NOMO-1 treated with DMSO at 0.1 percent for 48 hours (cell line): ENCODE measurements at regions not wholly inside any gene's neighbourhood (a gene's known extent, or its start where the extent isn't known, plus 50 kb on each side); places are given as distances from the start of the nearest gene placed in this dataset.

ENCODE experiments used
- DNase-seq: peaks from one replicate; lab custom pipeline; 2025; ENCODE audit not compliant: unreplicated experiment; lab: John Stamatoyannopoulos, UW

GRCh38 chr4:55753856-55754255, 65.7 kb upstream of the EXOC1L start:
- no peak for DNase-seq

- DNase-seq, result no peak
These were observed 64.7 kb upstream of the EXOC1L start for GRCh38 chr4:55754754-55755350.

DNA sequence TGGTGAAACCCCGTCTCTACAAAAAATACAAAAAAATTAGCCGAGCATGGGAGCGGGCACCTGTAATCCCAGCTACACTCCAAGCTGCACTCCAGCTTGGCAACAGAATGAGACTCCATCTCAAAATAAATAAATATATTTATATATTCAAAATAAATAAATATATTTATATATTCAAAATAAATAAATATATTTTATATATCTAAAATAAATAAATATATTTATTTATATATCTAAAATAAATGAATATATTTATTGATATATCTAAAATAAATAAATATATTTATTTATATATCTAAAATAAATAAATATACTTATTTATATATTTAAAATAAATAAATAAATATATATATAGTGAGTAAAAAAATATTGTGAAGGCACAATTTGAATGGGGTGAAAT, 63.4 kb upstream of the EXOC1L start:
- DNase-seq, result no peak

DNA sequence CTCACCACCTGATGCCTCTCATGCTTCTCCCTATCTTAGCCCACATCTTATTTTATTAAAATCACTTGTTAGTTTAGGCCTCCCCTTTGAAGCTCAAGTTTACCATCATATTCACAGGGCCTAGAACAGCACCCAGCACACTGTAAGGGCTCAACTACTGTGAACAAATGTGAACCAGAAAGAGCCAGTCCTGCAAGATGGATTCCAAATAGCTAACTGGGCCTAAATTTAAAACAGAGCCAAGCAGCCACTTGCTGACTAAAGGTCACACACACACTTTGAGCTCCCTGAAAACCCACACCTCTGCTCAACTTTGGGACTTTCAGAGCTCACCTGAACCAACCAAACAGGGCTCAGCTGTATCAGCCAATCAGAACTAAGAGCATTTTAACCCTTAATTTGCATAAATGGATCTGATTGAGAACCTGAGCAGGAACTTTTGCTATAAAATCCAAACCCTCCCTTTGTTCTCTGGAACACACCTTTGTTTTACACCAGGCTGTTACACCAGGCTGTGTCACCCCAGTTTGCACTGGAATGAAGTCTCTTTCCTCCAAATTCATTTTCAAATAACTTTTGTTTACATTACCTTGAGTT, 62.1 kb upstream of the EXOC1L start:
- no peak for DNase-seq

DNA sequence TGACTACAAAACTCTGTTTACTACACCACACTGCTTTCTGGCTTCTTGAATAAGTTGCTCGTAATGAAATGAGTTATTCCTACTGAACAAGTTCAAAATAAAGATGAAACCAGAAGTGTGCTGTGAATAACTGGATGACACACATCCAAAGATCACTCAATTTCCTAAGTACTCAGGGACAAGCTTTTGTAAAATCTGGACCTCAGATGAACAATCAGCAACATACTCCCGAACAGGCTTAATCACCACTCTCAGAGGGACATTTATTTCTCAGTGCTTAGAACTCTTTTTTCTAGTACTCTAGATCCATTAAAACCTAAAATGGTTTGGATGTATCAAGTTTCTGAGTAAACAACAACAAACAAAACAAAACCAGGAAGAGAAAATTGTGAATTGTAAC, 61.5 kb upstream of the EXOC1L start:
- DNase-seq, result no peak

DNA sequence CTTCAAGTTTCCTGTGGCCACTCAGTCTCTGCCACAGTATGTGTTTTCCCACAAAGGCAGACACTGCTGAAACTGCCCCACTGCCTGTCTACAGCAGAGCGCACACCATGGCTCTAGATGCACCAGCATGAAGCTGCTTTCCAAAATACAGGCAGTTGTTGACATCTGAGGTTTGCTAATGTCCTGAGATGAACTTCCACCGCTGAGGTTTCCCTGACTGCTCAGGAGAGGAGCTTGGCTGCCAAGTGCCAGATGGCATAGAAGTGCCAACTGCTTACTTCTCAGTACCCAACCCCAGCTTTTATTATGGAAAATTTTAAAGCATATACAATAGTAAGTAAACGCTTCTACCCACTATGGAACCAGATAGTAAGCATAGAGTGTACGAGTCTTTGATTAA, 61.0 kb upstream of the EXOC1L start:
- no peak for DNase-seq

GRCh38 chr4:55762819-55763218, 56.8 kb upstream of the EXOC1L start:
- DNase-seq, result no peak

DNA sequence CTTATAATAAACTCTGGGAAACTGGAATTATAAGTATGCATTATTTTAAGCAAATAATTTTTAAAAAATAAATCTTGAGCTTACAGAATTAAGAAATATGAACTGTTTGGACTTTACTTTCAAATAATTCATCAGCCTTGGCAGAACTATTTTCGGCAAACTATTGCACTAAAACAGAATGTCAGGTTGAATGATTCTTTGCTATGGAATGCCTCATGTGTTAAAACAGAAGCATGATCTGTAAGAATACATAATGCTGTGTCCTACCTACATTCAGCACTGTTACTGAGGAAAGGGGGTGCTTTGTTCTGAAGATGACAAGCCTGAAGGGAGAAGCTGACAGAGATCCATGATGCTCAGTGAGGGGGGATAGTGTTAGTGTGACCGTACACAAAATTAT, 55.6 kb upstream of the EXOC1L start:
- DNase-seq, result no peak

DNA sequence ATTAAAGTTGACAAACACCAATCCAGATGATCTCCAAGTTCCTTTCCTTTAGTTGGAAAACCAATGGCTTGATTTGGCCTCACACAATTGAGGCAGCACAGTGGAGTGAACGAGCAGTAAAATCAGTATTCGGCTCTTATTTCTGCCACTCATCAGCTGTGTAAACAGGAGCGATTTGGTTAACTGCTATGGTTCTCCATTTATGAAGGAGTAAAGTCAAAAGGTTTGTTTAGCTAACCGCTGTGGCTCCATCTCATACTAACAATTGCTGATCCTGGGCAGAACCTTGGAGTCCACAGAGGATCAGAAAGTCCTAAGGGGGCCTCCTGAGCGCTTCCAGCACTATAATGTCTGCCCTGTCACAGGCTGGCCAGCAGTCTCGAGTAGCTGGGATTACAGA, 54.5 kb upstream of the EXOC1L start:
- DNase-seq, result no peak

DNA sequence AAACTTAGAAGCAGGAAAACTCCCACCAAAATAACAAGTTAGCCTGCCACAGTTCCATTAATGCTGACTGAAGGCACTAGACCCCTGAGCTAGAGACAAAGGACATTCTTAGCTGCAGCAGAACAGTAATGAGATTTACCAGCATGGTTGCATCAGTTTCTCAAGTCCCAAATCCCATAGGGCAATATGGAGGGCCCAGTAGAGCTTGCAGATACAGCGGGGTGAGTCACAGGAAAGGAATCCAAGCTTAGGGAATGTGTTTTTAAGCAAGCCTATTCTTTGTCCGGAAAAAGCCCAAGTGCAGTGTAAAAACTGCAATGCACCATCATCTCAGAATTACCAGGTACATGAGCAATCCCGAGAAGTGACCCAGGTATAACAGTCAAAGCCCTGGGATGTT, 51.3 kb upstream of the EXOC1L start:
- DNase-seq, result no peak
